Sigmoid colon (tissue), 6 donors: ENCODE measurements at regions not wholly inside any gene's neighbourhood (a gene's known extent, or its start where the extent isn't known, plus 50 kb on each side); places are given as distances from the start of the nearest gene placed in this dataset.

ENCODE experiments used
- DNase-seq: peaks from one replicate; pipeline ENCODE4 v3.0.0-alpha.2; 2019
- H3K27ac ChIP-seq, 4 donors: fragments of 200-600 bp; sonication (generic); one replicate each; pipeline ENCODE4 v1.5.1; 2016 to 2019; ENCODE audit warnings: mild to moderate bottlenecking in 1 of 4
- H3K27me3 ChIP-seq, 3 donors: fragments of 200-600 bp; sonication (generic); one replicate each; pipeline ENCODE4 v1.5.1; 2019; ENCODE audit warnings: mild to moderate bottlenecking in 1 of 3
- H3K36me3 ChIP-seq, 4 donors: fragments of 200-600 bp; sonication (generic); one replicate each; pipeline ENCODE4 v1.5.1; 2016 to 2019
- H3K4me1 ChIP-seq, 4 donors: fragments of 200-600 bp; sonication (generic); one replicate each; pipeline ENCODE4 v1.5.1; 2017 to 2019
- H3K4me3 ChIP-seq, 4 donors: fragments of 200-600 bp; sonication (generic); one replicate each; pipeline ENCODE4 v1.5.1; 2017 to 2019; ENCODE audit warnings: mild to moderate bottlenecking in 2 of 4, moderate library complexity in 1 of 4
- H3K9me3 ChIP-seq, 4 donors: fragments of 200-600 bp in 3 of 4; sonication (generic) in 3 of 4; one replicate each; pipeline versions ENCODE4 v1.5.1 to v1.6.1; 2013 to 2019
- EP300 ChIP-seq, 4 donors: sonication (generic); formaldehyde crosslinking; IDR thresholded peaks; one replicate each; pipeline ENCODE4 v1.6.1; 2017; ENCODE audit warnings: antibody characterized with exemption in 4 of 4
- POLR2A ChIP-seq, 2 donors: fragments of 450-650 bp; IDR thresholded peaks; one replicate each; pipeline ENCODE4 v1.6.1; 2016; ENCODE audit warnings: antibody characterized with exemption in 2 of 2, mild to moderate bottlenecking in 2 of 2, moderate library complexity in 2 of 2
- POLR2AphosphoS5 ChIP-seq, 4 donors: sonication (generic); formaldehyde crosslinking; IDR thresholded peaks; one replicate each; pipeline ENCODE4 v1.6.1; 2017; ENCODE audit warnings: antibody characterized with exemption in 4 of 4
- WGBS, 2 donors: extraction: QIAGEN DNeasy Blood & Tissue Kit; methylation state at CpG; one replicate each; pipeline ENCODE4 v1.1.7; 2013; 5-methylcytosine and 5-hydroxymethylcytosine counted together
- intact Hi-C: fragments of 100-400 bp; cut with DNase I; formaldehyde crosslinking; loops from one replicate; pipeline ENCODE4 v1.15.1; 2023
- TF ChIP-seq, protein P1 (sequence below), 4 experiments: fragments of 450-650 bp in 3 of 4; fragments of 200-600 bp in 1 of 4; IDR thresholded peaks; one replicate each; pipeline ENCODE4 v1.5.1; 2016 to 2019; ENCODE audit warnings: antibody characterized with exemption in 4 of 4, mild to moderate bottlenecking in 3 of 4, moderate library complexity in 2 of 4
- donor health status: healthy with polysubstance abuse.
- donor health status: healthy.

DNA sequence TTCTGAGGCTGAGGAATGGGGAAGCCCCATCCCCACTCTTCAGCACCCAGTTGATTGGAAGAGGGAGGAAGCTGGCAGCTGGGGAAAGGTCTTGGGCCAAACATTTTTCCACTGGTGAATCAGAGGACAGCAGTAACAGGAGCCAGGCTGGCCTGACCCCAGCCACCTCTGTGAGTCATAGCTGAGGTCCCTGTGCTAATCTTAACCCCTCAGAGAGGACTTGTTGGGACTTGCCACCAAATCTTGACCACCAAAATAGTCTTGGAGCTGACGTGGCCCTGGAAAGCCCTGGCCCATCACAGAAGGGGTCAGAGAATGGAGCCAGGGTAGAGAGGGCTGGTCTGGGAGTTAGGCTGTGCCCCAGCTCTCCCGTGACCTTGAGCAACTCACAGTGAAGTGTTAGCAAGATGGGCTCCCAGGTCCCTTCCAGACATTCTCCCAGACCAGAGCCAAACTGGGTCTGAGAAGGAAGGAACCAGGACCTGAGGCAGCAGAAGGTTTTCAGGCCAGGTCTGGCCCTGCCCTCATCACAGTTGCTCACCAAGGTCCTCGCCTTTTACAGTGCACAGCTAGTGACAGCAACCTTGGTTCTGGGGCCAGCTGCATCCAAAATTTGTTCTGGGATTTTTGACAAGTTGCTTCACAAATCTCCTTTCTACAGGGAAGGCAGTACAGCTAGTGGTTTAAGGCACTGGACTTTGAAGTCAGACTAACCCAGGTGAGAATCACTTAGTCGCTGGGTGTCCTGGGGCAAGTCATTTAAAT, 266.6 kb downstream of the CYP26B1 start:
- peaks cover 0 to 2% (median 0%) of the 10 kb centered on the region in 4 donors for H3K9me3 ChIP-seq
- DNase-seq, result peak; percentile 77
- WGBS, 2 donors, result 82 to 84% methylated on average over 4 of the region's 4 CpGs
- TF ChIP-seq POLR2A (IDR thresholded peaks at IDR 0.05) (no peak), EP300 (IDR thresholded peaks at IDR 0.05) (no peak), POLR2AphosphoS5 (IDR thresholded peaks at IDR 0.05) (no peak)
- TF ChIP-seq, protein P1, sequence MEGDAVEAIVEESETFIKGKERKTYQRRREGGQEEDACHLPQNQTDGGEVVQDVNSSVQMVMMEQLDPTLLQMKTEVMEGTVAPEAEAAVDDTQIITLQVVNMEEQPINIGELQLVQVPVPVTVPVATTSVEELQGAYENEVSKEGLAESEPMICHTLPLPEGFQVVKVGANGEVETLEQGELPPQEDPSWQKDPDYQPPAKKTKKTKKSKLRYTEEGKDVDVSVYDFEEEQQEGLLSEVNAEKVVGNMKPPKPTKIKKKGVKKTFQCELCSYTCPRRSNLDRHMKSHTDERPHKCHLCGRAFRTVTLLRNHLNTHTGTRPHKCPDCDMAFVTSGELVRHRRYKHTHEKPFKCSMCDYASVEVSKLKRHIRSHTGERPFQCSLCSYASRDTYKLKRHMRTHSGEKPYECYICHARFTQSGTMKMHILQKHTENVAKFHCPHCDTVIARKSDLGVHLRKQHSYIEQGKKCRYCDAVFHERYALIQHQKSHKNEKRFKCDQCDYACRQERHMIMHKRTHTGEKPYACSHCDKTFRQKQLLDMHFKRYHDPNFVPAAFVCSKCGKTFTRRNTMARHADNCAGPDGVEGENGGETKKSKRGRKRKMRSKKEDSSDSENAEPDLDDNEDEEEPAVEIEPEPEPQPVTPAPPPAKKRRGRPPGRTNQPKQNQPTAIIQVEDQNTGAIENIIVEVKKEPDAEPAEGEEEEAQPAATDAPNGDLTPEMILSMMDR (IDR thresholded peaks at IDR 0.05), result no peak
- no peak overlapping the region for H3K27ac ChIP-seq
- H3K36me3 ChIP-seq, result no peaks in the 10 kb centered on the region
- H3K4me3 ChIP-seq, result no peak overlapping the region
- peaks cover 0 to 23% (median 8%) of the 10 kb centered on the region in 4 donors for H3K4me1 ChIP-seq
- H3K27me3 ChIP-seq, result no peaks in the 10 kb centered on the region
- intact Hi-C loops, result no loop called here

DNA sequence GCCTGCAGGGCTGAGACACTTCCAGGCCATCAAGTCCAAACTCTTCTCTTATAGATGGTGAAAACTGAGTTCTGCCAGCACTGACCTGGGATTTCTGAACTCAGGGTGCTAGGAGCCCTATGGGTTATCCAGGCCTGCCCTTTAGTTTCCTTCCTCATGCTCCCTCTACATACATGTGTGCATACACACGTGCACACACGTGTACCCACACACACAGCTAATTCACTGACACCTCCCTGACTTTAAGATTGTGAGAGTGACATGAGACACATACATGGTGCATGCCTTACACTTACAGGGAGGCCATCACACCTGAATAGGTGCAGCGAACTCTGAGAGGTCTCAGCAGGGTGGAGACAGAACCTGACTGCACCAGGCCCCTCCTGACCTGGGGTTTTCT, 267.4 kb downstream of the CYP26B1 start:
- H3K27me3 ChIP-seq, result no peaks in the 10 kb centered on the region
- H3K36me3 ChIP-seq, result no peaks in the 10 kb centered on the region
- WGBS, 2 donors, result 85 to 90% methylated on average over 3 of the region's 3 CpGs
- no peak overlapping the region for H3K27ac ChIP-seq
- peaks cover 0 to 2% (median 0%) of the 10 kb centered on the region in 4 donors for H3K9me3 ChIP-seq
- TF ChIP-seq, protein P1 (IDR thresholded peaks at IDR 0.05), result no peak
- no peak for TF ChIP-seq POLR2A (IDR thresholded peaks at IDR 0.05)
- TF ChIP-seq POLR2AphosphoS5 (IDR thresholded peaks at IDR 0.05), result no peak
- TF ChIP-seq EP300 (IDR thresholded peaks at IDR 0.05), result no peak
- DNase-seq, result no peak
- H3K4me1 ChIP-seq, result peaks cover 0 to 23% (median 8%) of the 10 kb centered on the region in 4 donors
- intact Hi-C loops, result no loop called here
- no peak overlapping the region for H3K4me3 ChIP-seq

DNA sequence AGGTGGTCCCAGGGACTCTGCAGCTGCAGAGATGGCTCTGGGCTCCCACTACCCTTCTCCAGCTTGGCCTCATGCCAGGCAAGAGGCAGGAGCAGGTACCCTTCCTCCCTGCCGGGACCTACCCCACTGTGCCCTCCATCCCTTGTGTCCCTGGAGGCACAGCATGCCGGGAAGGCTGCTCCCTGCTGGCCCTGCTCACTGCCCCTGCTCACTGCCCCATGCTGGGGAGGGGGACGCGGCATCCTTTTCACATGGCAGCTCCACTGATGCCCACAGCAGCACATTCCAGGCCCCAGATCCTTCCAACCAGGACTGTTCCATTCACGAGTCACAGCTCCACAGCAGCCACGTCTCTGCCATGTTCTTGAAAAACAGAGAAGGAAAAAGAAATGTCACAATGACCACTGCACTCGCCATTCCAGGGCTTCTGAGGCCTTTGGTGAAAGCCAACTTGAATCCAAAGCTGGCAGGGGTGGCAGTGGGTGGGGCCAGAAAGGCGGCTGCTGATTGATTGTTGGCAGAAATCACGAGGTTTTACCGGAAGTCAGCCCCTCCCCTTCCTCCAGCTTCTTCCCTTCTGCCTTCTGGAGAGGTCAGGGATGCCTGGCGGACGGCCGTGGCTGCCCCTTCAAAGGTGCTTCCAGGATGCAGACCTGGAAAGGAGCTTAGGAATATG, 268.0 kb downstream of the CYP26B1 start:
- intact Hi-C loops, result no loop called here
- Histone ChIP-seq H3K36me3 (no peaks in the 10 kb centered on the region), H3K27ac (no peak overlapping the region), H3K4me1 (peaks cover 0 to 23% (median 8%) of the 10 kb centered on the region in 4 donors), H3K4me3 (no peak overlapping the region), H3K9me3 (peaks cover 0 to 2% (median 0%) of the 10 kb centered on the region in 4 donors), H3K27me3 (no peaks in the 10 kb centered on the region)
- DNase-seq, result no peak
- TF ChIP-seq EP300 (IDR thresholded peaks at IDR 0.05) (no peak), POLR2AphosphoS5 (IDR thresholded peaks at IDR 0.05) (no peak), POLR2A (IDR thresholded peaks at IDR 0.05) (no peak)
- TF ChIP-seq, protein P1 (IDR thresholded peaks at IDR 0.05), result no peak
- WGBS, 2 donors, result 73 to 76% methylated on average over 13 of the region's 13 CpGs

DNA sequence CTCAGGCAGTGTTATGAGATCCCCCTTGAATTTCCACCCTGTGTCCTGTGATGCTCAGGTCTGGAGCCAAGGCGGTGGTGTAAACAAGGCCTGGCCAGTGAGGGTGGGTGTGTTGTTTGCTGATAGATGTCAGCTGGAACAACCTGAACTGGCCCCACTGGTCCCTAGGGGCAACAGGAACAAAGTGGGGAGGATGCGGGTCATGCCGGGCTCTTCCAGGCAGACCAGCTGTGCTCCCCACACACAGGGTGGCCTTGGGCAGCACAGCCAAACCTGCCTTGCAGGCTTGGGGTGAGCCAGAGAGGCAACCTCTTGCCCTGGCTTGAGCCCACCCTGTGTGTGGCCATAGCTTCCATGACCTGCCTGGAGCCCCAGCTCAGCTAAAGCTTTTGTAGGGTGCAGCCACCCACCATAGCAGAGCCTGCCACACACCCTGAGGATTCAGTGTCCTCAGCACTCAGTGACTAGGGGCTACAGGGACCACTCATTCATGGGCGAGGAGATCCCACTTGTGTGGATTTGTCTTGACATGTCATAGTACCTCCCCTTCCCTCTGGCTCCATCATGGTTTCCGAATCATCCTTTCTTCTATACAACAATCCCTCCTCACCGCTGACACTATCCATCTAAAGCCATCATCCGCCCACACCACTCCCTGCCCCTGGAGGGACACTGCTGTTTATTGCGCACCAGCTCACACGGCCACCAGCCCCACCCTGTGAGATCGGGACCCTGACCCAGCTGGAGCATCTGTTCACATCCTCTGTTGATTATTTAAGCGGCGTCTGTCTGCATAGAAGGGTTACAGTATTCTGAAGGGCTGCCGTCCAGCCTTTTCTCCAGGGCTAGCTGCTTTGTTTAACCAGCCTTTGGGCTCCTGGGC, 268.8 kb downstream of the CYP26B1 start:
- Histone ChIP-seq H3K4me1 (peaks cover 0 to 20% (median 8%) of the 10 kb centered on the region in 4 donors), H3K27ac (no peak overlapping the region), H3K36me3 (no peaks in the 10 kb centered on the region), H3K27me3 (no peaks in the 10 kb centered on the region), H3K4me3 (no peak overlapping the region), H3K9me3 (no peaks in the 10 kb centered on the region)
- TF ChIP-seq POLR2A (IDR thresholded peaks at IDR 0.05) (no peak), POLR2AphosphoS5 (IDR thresholded peaks at IDR 0.05) (no peak), EP300 (IDR thresholded peaks at IDR 0.05) (no peak)
- TF ChIP-seq, protein P1 (IDR thresholded peaks at IDR 0.05), result no peak
- WGBS, 2 donors, result 75 to 82% methylated on average over 13 of the region's 13 CpGs
- intact Hi-C loops, result no loop called here
- no peak for DNase-seq
